IMR-90 (cell line): ENCODE measurements at regions not wholly inside any gene's neighbourhood (a gene's known extent, or its start where the extent isn't known, plus 50 kb on each side); places are given as distances from the start of the nearest gene placed in this dataset.

ENCODE experiments used
- BHLHE40 ChIP-seq: fragments of 150-350 bp; IDR thresholded peaks from 2 replicates; pipeline ENCODE4 v1.6.1; 2016; ENCODE audit warnings: mild to moderate bottlenecking, low read depth, low read length
- CHD1 ChIP-seq: IDR thresholded peaks from 2 replicates; pipeline ENCODE4 v1.6.1; 2012; ENCODE audit warnings: low read depth, low read length, improper control_type of control experiment
- FOS ChIP-seq: fragments of 150-350 bp; IDR thresholded peaks from 2 replicates; pipeline ENCODE4 v1.6.1; 2016; ENCODE audit warnings: low read depth, low read length
- NFE2L2 ChIP-seq: fragments of 150-350 bp; IDR thresholded peaks from 2 replicates; pipeline ENCODE4 v1.6.1; 2016; ENCODE audit warnings: low read depth, mild to moderate bottlenecking, low read length
- POLR2A ChIP-seq: IDR thresholded peaks from 2 replicates; pipeline ENCODE4 v1.6.1; 2012; ENCODE audit warnings: mild to moderate bottlenecking, low read depth, low read length
- RAD21 ChIP-seq: IDR thresholded peaks from 2 replicates; pipeline ENCODE4 v1.6.1; 2012; ENCODE audit warnings: low read length, improper control_type of control experiment
- RCOR1 ChIP-seq: IDR thresholded peaks from 2 replicates; pipeline ENCODE4 v1.6.1; 2012; ENCODE audit warnings: mild to moderate bottlenecking, low read length, improper control_type of control experiment; ENCODE audit not compliant: insufficient replicate concordance
- SMC3 ChIP-seq: fragments of 150-350 bp; IDR thresholded peaks from 2 replicates; pipeline ENCODE4 v1.6.1; 2016; ENCODE audit warnings: low read depth, mild to moderate bottlenecking, antibody characterized with exemption, low read length, moderate library complexity
- TF ChIP-seq, protein P1 (sequence below): conservative IDR thresholded peaks from 2 replicates; pipeline ENCODE4 v1.5.1; 2012; ENCODE audit warnings: mild to moderate bottlenecking, low read depth, low read length, improper control_type of control experiment
- TF ChIP-seq, protein P2 (sequence below): fragments of 150-350 bp; IDR thresholded peaks from 2 replicates; pipeline ENCODE4 v1.6.1; 2017; ENCODE audit warnings: mild to moderate bottlenecking, antibody characterized with exemption, low read length, low read depth

DNA sequence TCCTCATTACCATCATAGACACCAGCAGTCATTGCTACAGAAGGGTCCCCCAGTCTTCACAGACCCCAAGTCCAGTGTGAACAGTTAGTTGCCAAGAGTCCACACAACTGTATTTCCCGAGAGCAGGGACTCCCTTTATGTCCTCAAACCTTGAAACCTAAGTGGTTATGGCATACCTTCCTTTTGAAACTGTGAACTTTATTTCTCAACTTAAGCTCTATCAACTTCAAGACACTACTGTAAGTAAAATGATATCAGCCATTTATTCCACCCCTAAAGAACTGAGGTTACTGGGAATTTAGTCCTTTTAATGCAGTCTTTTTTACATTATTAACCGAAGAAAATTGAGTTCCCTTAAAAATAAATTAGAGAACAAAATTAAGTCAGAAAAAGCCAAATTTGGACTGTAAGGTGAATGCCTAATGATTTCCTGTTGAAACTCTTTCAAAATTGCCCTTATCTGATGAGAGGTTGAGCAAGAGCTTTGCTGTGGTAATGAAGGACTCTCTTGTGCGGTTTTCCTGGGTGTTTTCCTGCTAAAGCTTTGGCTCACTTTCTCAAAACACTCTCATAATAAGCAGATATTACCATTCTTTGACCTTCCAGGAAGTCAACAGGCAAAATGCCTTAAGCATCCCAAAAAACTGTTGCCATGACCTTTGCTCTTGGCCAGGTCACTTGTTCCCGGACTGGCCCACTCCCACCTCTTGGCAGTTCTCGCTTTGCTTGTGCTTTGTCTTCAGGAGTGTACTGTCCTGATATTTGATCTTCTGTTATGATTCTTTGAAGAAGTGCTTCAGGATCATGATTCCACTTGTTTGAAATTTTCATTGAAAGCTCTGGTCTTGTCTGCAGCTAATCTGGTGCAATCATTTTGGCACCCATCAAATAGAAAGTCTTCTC, 765.4 kb upstream of the ANO3 start:
- TF ChIP-seq, protein P1, sequence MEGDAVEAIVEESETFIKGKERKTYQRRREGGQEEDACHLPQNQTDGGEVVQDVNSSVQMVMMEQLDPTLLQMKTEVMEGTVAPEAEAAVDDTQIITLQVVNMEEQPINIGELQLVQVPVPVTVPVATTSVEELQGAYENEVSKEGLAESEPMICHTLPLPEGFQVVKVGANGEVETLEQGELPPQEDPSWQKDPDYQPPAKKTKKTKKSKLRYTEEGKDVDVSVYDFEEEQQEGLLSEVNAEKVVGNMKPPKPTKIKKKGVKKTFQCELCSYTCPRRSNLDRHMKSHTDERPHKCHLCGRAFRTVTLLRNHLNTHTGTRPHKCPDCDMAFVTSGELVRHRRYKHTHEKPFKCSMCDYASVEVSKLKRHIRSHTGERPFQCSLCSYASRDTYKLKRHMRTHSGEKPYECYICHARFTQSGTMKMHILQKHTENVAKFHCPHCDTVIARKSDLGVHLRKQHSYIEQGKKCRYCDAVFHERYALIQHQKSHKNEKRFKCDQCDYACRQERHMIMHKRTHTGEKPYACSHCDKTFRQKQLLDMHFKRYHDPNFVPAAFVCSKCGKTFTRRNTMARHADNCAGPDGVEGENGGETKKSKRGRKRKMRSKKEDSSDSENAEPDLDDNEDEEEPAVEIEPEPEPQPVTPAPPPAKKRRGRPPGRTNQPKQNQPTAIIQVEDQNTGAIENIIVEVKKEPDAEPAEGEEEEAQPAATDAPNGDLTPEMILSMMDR = no peak
- TF ChIP-seq RCOR1 (no peak), POLR2A (no peak), NFE2L2 (no peak), RAD21 (no peak), BHLHE40 (no peak), FOS (no peak), SMC3 (no peak), CHD1 (no peak)
- TF ChIP-seq, protein P2, sequence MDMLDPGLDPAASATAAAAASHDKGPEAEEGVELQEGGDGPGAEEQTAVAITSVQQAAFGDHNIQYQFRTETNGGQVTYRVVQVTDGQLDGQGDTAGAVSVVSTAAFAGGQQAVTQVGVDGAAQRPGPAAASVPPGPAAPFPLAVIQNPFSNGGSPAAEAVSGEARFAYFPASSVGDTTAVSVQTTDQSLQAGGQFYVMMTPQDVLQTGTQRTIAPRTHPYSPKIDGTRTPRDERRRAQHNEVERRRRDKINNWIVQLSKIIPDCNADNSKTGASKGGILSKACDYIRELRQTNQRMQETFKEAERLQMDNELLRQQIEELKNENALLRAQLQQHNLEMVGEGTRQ = no peak
